Type B pancreatic cell (in vitro differentiated cells): ENCODE measurements at regions not wholly inside any gene's neighbourhood (a gene's known extent, or its start where the extent isn't known, plus 50 kb on each side); places are given as distances from the start of the nearest gene placed in this dataset.

Experiments
- DNase-seq: peaks from one replicate; pipeline ENCODE4 v3.0.0; 2021; ENCODE audit warnings: mixed read lengths; ENCODE audit not compliant: unreplicated experiment; ENCODE audit errors: extremely low spot score
- H3K27ac Mint-ChIP-seq: 2 replicates; pipeline ENCODE4 v1.8.0; 2021; ENCODE audit warnings: mild to moderate bottlenecking, mixed read lengths
- H3K27me3 Mint-ChIP-seq: 2 replicates; pipeline ENCODE4 v1.8.0; 2021; ENCODE audit warnings: mixed read lengths
- H3K36me3 Mint-ChIP-seq: 2 replicates; pipeline ENCODE4 v1.8.0; 2021; ENCODE audit warnings: mixed read lengths
- H3K4me1 Mint-ChIP-seq: one replicate; pipeline ENCODE4 v1.8.0; 2021; ENCODE audit warnings: mixed read lengths; ENCODE audit not compliant: unreplicated experiment
- H3K4me3 Mint-ChIP-seq: 2 replicates; pipeline ENCODE4 v1.8.0; 2021; ENCODE audit warnings: mild to moderate bottlenecking, mixed read lengths
- H3K9me3 Mint-ChIP-seq: 2 replicates; pipeline ENCODE4 v1.8.0; 2021; ENCODE audit warnings: mixed read lengths
- TF ChIP-seq, protein P1 (sequence below): fragments of 200-600 bp; sonication (generic); conservative IDR thresholded peaks from 2 replicates; pipeline ENCODE4 v1.5.0; 2021; ENCODE audit warnings: antibody characterized with exemption, mild to moderate bottlenecking

DNA sequence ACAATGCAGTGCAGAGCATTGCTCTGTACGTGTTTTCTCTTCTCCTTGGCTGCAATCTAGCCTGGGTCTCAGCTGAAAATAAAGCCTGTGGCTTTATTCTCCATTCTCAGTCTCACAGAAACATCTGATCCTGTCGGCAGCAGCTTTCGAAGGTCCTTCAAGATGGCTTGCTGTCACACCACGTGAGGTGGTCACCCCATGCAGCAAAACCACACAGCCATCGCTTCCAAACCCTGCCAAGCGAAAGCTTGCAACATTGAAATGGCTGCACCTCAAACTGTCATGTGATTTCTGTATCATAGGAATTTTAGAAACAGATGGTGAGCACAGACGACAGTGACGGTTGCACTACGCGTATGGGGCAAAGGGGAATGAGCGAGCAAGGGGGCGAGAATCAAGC is 98.5 kb upstream of the SMARCA2 start:
- H3K4me1 Mint-ChIP-seq: peaks cover 21% of the 10 kb centered on the region
- no peaks in the 10 kb centered on the region for H3K27me3 Mint-ChIP-seq
- H3K36me3 Mint-ChIP-seq: no peaks in the 10 kb centered on the region
- TF ChIP-seq, protein P1, sequence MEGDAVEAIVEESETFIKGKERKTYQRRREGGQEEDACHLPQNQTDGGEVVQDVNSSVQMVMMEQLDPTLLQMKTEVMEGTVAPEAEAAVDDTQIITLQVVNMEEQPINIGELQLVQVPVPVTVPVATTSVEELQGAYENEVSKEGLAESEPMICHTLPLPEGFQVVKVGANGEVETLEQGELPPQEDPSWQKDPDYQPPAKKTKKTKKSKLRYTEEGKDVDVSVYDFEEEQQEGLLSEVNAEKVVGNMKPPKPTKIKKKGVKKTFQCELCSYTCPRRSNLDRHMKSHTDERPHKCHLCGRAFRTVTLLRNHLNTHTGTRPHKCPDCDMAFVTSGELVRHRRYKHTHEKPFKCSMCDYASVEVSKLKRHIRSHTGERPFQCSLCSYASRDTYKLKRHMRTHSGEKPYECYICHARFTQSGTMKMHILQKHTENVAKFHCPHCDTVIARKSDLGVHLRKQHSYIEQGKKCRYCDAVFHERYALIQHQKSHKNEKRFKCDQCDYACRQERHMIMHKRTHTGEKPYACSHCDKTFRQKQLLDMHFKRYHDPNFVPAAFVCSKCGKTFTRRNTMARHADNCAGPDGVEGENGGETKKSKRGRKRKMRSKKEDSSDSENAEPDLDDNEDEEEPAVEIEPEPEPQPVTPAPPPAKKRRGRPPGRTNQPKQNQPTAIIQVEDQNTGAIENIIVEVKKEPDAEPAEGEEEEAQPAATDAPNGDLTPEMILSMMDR: no peak
- H3K4me3 Mint-ChIP-seq: peak overlapping the region; percentile 40
- peaks cover 3% of the 10 kb centered on the region for H3K9me3 Mint-ChIP-seq
- no peak overlapping the region for H3K27ac Mint-ChIP-seq
- DNase-seq: no peak

DNA sequence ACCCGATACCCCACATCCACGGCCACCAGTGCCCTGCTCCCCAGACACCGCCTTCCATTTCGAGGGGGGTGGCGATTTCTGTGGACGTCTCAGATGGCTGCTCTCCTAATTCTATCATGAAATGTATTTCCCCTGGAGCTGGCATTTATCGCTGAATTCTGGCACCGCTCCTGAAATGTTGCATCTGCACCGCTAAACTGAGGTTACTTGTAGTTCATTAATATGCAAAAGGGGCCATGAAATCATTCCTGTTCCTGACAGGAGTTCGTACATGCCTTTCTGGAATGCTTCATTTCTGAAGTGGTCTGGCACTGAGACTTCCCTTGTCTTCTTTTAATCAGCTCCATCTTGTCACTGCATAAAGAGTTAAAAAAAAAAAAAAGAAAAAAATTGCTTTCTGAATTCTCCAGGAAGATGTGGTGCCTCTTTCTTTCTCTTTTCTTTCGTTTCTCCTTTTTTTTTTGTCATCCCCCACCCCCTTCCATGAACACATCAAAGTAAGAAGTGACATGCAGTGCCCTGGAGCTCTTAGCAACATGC is 97.7 kb upstream of the SMARCA2 start:
- H3K27me3 Mint-ChIP-seq: no peaks in the 10 kb centered on the region
- H3K4me1 Mint-ChIP-seq: peaks cover 21% of the 10 kb centered on the region
- peak overlapping the region; percentile 30 for H3K4me3 Mint-ChIP-seq
- H3K9me3 Mint-ChIP-seq: no peaks in the 10 kb centered on the region
- no peak for DNase-seq
- no peaks in the 10 kb centered on the region for H3K36me3 Mint-ChIP-seq
- TF ChIP-seq, protein P1: no peak
- no peak overlapping the region for H3K27ac Mint-ChIP-seq

DNA sequence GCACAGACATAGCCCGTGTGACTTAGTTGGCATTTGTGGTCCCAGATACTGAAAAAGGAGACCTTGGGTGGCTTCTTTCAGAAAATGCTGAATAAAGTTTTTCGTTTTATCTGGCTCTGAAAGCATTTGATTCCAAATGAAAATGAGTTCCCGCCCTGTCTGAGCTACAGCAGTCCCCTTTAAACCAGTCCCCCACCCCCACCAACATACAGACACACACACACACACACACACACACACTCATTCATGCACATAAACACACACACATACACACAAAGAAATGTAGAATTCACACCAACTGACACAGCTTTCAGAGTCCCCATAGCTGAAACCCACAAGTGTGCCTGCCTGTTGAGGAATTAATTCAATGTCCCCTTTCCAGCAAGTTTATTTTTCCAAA is 97.0 kb upstream of the SMARCA2 start:
- no peak for DNase-seq
- Mint-ChIP-seq H3K4me3 (no peak overlapping the region), H3K27me3 (no peaks in the 10 kb centered on the region), H3K9me3 (no peaks in the 10 kb centered on the region), H3K4me1 (peaks cover 21% of the 10 kb centered on the region), H3K36me3 (no peaks in the 10 kb centered on the region), H3K27ac (no peak overlapping the region)
- TF ChIP-seq, protein P1: no peak

DNA sequence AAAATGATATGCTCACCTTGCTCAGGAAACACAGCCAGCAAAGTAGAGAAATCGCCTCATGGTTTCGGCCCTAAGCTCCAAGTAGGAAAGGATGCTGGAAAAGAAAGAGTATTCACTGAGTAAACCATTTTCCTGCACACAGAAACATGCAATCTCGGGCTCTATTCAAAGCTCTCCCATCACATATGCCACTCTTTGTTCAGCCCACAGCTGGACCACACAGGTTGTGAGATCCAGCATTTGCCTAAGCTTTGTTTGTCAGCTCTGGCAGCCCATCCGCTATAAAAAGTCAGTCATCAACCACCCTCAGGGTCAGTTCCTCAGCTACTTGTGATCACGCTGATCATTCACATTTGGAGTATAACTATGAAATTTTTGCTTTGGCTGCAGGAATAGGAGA is 96.5 kb upstream of the SMARCA2 start:
- no peaks in the 10 kb centered on the region for H3K27me3 Mint-ChIP-seq
- peaks cover 21% of the 10 kb centered on the region for H3K4me1 Mint-ChIP-seq
- H3K27ac Mint-ChIP-seq: no peak overlapping the region
- H3K4me3 Mint-ChIP-seq: no peak overlapping the region
- H3K36me3 Mint-ChIP-seq: no peaks in the 10 kb centered on the region
- H3K9me3 Mint-ChIP-seq: no peaks in the 10 kb centered on the region
- no peak for DNase-seq
- TF ChIP-seq, protein P1: no peak

DNA sequence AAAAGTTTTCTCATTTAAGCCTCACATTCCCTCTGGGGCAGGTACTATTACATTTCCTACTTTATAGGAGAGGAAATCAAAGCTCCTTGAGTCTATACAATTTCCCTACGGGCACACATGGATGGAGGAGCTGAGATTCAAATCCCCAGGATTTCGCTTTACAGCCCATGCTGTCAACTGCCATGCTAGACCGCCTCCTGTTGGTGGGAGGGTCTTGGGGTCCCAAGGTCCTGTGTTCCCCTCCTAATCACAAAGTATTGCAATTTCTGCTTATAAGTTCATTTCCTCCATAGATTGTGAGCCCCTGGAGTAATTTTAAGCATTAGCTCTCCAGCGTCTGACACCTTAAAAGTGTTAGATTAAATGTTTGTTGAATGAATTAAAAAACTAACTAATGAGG is 95.9 kb upstream of the SMARCA2 start:
- DNase-seq: no peak
- Mint-ChIP-seq H3K4me1 (peaks cover 21% of the 10 kb centered on the region), H3K4me3 (no peak overlapping the region), H3K27ac (no peak overlapping the region), H3K9me3 (no peaks in the 10 kb centered on the region), H3K27me3 (no peaks in the 10 kb centered on the region), H3K36me3 (no peaks in the 10 kb centered on the region)
- TF ChIP-seq, protein P1: no peak

DNA sequence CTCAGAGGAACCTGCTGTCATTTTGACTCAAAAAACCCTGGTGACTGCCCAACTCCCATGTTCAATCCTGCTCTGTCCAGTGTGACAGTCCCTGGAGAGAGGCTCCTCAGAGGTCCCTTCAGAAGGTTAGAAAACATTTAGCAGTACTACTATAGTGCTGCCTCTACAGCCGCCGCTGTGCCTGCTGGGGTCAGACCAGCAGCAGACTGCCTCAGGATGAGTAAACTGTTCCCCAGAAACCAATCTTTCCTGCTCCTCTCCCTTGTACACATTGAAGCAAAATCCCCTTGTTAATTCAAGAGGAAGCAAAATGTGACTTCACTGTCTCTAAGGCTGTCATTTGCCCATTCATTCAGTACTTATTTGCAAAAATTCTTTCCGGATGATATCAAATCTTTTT is 94.8 kb upstream of the SMARCA2 start:
- Mint-ChIP-seq H3K9me3 (no peaks in the 10 kb centered on the region), H3K4me3 (no peak overlapping the region), H3K4me1 (peaks cover 21% of the 10 kb centered on the region), H3K27me3 (no peaks in the 10 kb centered on the region), H3K36me3 (no peaks in the 10 kb centered on the region), H3K27ac (no peak overlapping the region)
- DNase-seq: no peak
- TF ChIP-seq, protein P1: no peak
